Body of pancreas (tissue), 4 donors: ENCODE measurements at regions not wholly inside any gene's neighbourhood (a gene's known extent, or its start where the extent isn't known, plus 50 kb on each side); places are given as distances from the start of the nearest gene placed in this dataset.

Source experiments
- ATAC-seq: fragments of 150-250 bp; one replicate; pipeline ENCODE4 v1.9.1; 2016
- DNase-seq, 4 donors: peaks; one replicate each; pipeline ENCODE4 v3.0.0-alpha.2; 2019
- H3K27ac ChIP-seq, 4 donors: fragments of 200-600 bp; sonication (generic); 1 replicate in 3 of 4; 2 replicates in 1 of 4; pipeline versions ENCODE4 v1.5.1 to v1.6.1; 2016 to 2019; ENCODE audit warnings: mild to moderate bottlenecking in 1 of 4, mixed read lengths in 1 of 4, moderate library complexity in 1 of 4
- H3K27me3 ChIP-seq, 2 donors: fragments of 200-600 bp; sonication (generic); one replicate each; pipeline ENCODE4 v1.6.0; 2016; ENCODE audit warnings: mild to moderate bottlenecking in 1 of 2
- H3K36me3 ChIP-seq, 2 donors: fragments of 200-600 bp; sonication (generic); replicated peaks in 1 of 2; 2 replicates each; pipeline ENCODE4 v1.5.1; 2016; ENCODE audit warnings: low read depth in 2 of 2; ENCODE audit not compliant: insufficient read depth in 1 of 2
- H3K4me1 ChIP-seq: fragments of 200-600 bp; sonication (generic); one replicate; pipeline ENCODE4 v1.6.0; 2016
- H3K4me3 ChIP-seq, 2 donors: fragments of 200-600 bp; sonication (generic); 1 replicate in 1 of 2; 2 replicates in 1 of 2; pipeline ENCODE4 v1.5.1; 2016 to 2019
- H3K9me3 ChIP-seq, 3 donors: fragments of 200-600 bp; sonication (generic); 1 replicate in 2 of 3; 2 replicates in 1 of 3; pipeline ENCODE4 v1.5.1; 2016
- CTCF ChIP-seq, 7 experiments: fragments of 450-650 bp in 4 of 7; fragments of 200-600 bp in 3 of 7; sonication (generic) in 3 of 7; IDR thresholded peaks; one replicate each; pipeline ENCODE4 v1.5.1; 2016 to 2019; ENCODE audit warnings: antibody characterized with exemption in 7 of 7
- POLR2A ChIP-seq, 3 donors: fragments of 450-650 bp; IDR thresholded peaks; one replicate each; pipeline ENCODE4 v1.6.1; 2016; ENCODE audit warnings: antibody characterized with exemption in 3 of 3, mild to moderate bottlenecking in 2 of 3
- WGBS, 2 donors: methylation state at CpG; one replicate each; pipeline ENCODE4 v1.1.5; 2017; 5-methylcytosine and 5-hydroxymethylcytosine counted together
- intact Hi-C: fragments of 100-400 bp; cut with DNase I; formaldehyde crosslinking; loops from one replicate; pipeline ENCODE4 v1.15.1; 2023

- H3K9me3 ChIP-seq: no peaks in the 10 kb centered on the region
- TF ChIP-seq POLR2A (IDR thresholded peaks at IDR 0.05): no peak
- TF ChIP-seq CTCF (IDR thresholded peaks at IDR 0.05): no peak
- ATAC-seq (no peak), DNase-seq (no peak)
- no peaks in the 10 kb centered on the region for H3K36me3 ChIP-seq
- H3K27me3 ChIP-seq: no peaks in the 10 kb centered on the region
- intact Hi-C loops: no loop called here
- no peak overlapping the region for H3K4me3 ChIP-seq
- peaks cover 45% of the 10 kb centered on the region for H3K4me1 ChIP-seq
- H3K27ac ChIP-seq: peak overlapping the region in 2 of 4 donors; percentile 4 to 9
- 71 to 80% methylated on average over 7 of the region's 7 CpGs for WGBS, 2 donors
Observed at GRCh38 chr6:109296971-109297372, 85.3 kb downstream of the CD164 start.

DNA sequence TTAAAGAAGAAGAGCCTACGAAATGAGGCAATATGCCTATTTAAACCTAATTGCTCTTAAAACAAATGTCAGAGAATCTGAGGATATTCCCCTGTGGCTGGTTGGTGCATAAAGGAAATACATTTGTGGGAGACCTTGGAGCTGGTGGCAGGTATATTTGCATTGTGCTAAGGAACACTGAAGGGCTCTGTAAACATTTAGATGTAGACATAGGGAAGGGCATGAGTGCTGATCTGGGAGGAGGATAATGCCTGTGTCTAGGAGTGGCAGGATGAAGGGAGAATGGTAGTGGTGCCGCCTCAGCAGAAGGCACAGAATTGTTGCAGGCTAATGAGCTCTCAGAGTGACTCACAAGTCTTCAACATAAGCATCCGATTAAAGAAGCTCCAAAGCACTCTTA, 85.8 kb downstream of the CD164 start:
- H3K27ac ChIP-seq: peak overlapping the region in 3 of 4 donors; percentile 4 to 11 (median 9)
- peaks cover 41% of the 10 kb centered on the region for H3K4me1 ChIP-seq
- TF ChIP-seq CTCF (IDR thresholded peaks at IDR 0.05) (peak in 2 of 7 experiments; percentile 17 to 19), POLR2A (IDR thresholded peaks at IDR 0.05) (no peak)
- no peak overlapping the region for H3K4me3 ChIP-seq
- no peaks in the 10 kb centered on the region for H3K27me3 ChIP-seq
- 48 to 70% methylated on average over 3 of the region's 3 CpGs for WGBS, 2 donors
- DNase-seq (peak in 3 of 4 donors; percentile 25 to 34 (median 28)), ATAC-seq (peak; percentile 33)
- no peaks in the 10 kb centered on the region for H3K36me3 ChIP-seq
- H3K9me3 ChIP-seq: no peaks in the 10 kb centered on the region
- intact Hi-C loops: no loop called here

- intact Hi-C loops: no loop called here
- Histone ChIP-seq H3K27ac (peak overlapping the region in 2 of 4 donors; percentile 25 to 54), H3K9me3 (no peaks in the 10 kb centered on the region), H3K27me3 (no peaks in the 10 kb centered on the region), H3K36me3 (no peaks in the 10 kb centered on the region), H3K4me3 (no peak overlapping the region), H3K4me1 (peaks cover 34% of the 10 kb centered on the region)
- TF ChIP-seq CTCF (IDR thresholded peaks at IDR 0.05): no peak
- no peak for TF ChIP-seq POLR2A (IDR thresholded peaks at IDR 0.05)
- 27 to 33% methylated on average over 3 of the region's 3 CpGs for WGBS, 2 donors
- no peak for DNase-seq
- ATAC-seq: no peak
Observed at GRCh38 chr6:109295774-109296156, 86.5 kb downstream of the CD164 start.

GRCh38 chr6:109295109-109295773, 87.0 kb downstream of the CD164 start:
- Histone ChIP-seq H3K9me3 (no peaks in the 10 kb centered on the region), H3K27me3 (no peaks in the 10 kb centered on the region), H3K36me3 (no peaks in the 10 kb centered on the region), H3K4me3 (no peak overlapping the region), H3K27ac (peak overlapping the region in 2 of 4 donors; percentile 25 to 54), H3K4me1 (peaks cover 29% of the 10 kb centered on the region)
- WGBS, 2 donors: 22 to 24% methylated on average over 5 of the region's 5 CpGs
- intact Hi-C loops: no loop called here
- TF ChIP-seq POLR2A (IDR thresholded peaks at IDR 0.05): no peak
- TF ChIP-seq CTCF (IDR thresholded peaks at IDR 0.05): no peak
- ATAC-seq: no peak
- DNase-seq: peak in 1 of 4 donors; percentile 36
